GM13976 (cell line): ENCODE measurements at regions not wholly inside any gene's neighbourhood (a gene's known extent, or its start where the extent isn't known, plus 50 kb on each side); places are given as distances from the start of the nearest gene placed in this dataset.

Experiments used
- DNase-seq: peaks from one replicate; pipeline ENCODE4 v3.0.0; 2012; ENCODE audit warnings: low spot score
- in situ Hi-C: fragments of 300-500 bp; cut with MboI; formaldehyde crosslinking; loops from one replicate; pipeline ENCODE4 v1.12.0; 2022; ENCODE audit warnings: low sequenced_read_pairs, mixed read lengths, inconsistent platforms; ENCODE audit not compliant: unreplicated experiment
- TF ChIP-seq, protein P1 (sequence below): IDR thresholded peaks from 2 replicates; pipeline ENCODE4 v1.5.1; 2012; ENCODE audit warnings: borderline replicate concordance, mild to moderate bottlenecking; ENCODE audit not compliant: insufficient read depth; ENCODE audit errors: extremely low read depth, missing control alignments, control extremely low read depth

DNA sequence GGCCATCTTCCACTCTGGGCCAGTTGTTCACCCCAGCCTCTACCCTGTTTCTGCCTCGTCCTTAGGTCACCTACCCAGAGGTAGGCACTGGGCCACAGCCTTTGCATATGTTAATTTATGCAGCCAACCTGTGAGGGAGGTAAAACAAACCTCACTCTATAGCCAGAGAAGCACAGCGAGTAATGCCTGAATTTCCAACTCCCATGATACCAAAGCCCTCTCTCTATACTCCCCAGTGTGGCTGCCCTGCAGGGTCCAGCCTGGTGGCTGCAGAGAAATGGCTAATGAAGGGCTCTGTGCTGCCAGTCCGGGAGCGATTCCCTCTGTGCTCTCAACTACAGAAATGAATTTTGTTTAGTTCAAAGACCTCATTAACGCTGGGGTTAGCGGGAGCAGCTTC lies 397.0 kb upstream of the CCL2 start:
- in situ Hi-C loops, result no loop called here
- TF ChIP-seq, protein P1, sequence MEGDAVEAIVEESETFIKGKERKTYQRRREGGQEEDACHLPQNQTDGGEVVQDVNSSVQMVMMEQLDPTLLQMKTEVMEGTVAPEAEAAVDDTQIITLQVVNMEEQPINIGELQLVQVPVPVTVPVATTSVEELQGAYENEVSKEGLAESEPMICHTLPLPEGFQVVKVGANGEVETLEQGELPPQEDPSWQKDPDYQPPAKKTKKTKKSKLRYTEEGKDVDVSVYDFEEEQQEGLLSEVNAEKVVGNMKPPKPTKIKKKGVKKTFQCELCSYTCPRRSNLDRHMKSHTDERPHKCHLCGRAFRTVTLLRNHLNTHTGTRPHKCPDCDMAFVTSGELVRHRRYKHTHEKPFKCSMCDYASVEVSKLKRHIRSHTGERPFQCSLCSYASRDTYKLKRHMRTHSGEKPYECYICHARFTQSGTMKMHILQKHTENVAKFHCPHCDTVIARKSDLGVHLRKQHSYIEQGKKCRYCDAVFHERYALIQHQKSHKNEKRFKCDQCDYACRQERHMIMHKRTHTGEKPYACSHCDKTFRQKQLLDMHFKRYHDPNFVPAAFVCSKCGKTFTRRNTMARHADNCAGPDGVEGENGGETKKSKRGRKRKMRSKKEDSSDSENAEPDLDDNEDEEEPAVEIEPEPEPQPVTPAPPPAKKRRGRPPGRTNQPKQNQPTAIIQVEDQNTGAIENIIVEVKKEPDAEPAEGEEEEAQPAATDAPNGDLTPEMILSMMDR, result no peak
- no peak for DNase-seq

DNA sequence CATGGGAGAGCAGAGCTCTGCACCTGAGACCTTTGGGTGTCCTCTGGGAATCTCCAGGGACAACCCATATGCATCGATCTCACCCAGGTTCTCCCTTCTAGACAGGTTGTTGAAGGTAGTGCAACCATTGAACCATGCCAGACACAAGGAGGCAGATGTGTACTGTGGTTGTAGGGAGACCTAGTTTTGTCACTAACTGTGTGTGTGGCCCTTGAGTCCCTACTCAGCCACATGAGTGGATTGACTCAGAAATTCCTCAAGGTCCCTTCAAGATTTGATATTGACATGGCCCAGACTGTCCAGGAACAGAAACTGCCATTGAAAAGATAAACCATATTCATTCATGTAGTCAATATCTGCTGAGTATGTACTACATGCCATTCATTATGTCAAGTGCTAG lies 396.4 kb upstream of the CCL2 start:
- DNase-seq, result no peak
- in situ Hi-C loops, result no loop called here
- TF ChIP-seq, protein P1, result no peak

DNA sequence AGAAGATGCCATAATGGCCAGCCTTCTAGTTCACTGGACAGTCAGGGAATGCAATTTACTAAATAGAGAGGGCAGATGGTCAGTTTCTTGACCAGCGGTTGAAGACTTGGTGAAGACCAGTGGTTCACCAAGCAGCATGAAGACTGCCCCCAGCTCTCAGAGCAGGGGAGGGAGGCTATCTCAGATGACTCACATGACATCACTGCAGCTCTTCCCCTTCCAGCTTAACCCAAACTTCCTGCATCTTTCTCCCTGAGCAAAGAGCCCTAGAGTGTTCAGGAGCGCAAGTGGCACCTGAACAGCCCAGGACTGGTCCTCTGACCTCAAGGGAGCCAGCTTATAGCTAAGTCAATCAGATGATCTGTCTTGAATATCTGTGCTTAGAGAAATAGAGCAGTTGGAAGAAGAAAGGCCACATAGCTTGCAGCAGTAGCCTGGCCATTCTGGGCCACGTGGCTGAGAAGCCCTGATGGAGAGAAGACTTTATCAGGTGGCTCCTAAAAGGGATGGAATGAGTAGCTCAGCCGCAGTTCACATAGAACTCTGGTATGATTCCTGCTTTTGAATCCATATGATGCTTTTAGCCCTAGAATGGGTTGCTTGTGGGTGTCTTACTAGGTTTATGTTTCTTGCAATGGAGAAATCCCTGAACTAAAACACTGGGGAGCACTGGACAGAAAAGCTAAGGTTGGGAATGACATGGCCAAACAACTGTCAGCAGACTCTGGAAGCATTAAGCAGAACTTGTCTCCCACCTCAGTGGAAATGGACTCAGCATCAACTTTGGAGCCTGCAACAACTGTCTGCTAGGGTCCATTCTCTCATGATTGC lies 392.1 kb upstream of the CCL2 start:
- in situ Hi-C loops, result no loop called here
- TF ChIP-seq, protein P1, result no peak
- DNase-seq, result no peak

DNA sequence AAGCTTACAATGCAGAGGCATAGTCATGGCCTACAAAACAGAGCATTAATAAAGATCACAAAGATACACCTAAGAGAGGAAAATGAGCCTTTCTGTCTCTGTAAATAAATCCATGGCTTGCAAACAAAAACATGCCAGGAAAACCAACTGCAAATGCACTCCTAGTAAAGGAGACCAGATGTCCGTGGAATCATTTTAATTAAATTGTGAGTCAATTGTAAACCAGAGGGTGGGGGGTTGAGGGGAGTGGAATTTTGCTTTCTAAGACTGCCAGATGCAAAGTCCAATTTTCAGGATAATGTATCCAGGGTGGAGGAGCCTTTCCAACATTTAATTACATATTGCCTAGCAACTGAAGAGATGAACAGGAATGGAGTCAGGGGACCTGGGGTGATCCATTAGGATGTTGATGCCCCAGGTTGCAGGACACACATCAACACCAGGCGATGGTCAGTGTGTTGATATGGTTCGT lies 390.3 kb upstream of the CCL2 start:
- in situ Hi-C loops, result no loop called here
- DNase-seq, result no peak
- TF ChIP-seq, protein P1, result no peak

DNA sequence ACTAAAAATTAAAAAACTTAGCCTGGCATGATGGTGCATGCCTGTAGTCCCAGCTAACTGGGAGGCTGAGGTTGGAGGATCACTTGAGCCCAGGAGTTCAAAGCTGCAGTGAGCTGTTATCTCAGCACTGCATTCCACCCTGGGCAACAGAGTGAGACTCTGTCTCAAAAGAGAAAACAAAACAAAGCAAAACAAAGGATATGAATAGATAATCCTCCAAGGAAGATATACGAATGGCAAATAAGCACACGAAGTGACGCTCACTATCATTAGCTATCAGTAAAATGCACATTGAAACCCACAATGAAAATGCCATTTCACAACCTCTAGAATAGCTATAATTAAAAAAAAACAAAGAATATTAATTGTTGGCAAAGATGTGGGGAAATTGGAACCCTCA lies 386.2 kb upstream of the CCL2 start:
- TF ChIP-seq, protein P1, result no peak
- in situ Hi-C loops, result no loop called here
- no peak for DNase-seq

DNA sequence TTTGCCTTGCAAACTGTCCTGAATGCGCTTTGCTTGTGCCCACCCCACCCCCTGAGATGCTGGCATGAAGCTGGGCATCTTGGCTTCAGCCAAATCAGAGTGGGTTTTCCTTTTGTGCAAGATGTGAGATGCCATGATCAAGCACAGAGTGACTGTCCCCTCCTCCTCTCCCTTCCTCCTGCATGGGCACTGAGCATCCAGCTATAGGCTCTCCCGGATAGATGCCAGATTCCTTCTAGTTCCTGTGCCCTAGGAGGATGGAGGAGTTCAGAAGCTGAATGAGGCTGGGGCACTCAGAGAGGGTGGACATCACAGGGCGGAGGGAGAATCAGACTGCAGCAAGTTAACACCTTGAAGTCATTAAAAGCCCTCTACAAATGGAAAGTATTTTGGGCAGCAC lies 384.1 kb upstream of the CCL2 start:
- no peak for DNase-seq
- TF ChIP-seq, protein P1, result no peak
- in situ Hi-C loops, result no loop called here
